LNCAP (cell line): ENCODE measurements at regions not wholly inside any gene's neighbourhood (a gene's known extent, or its start where the extent isn't known, plus 50 kb on each side); places are given as distances from the start of the nearest gene placed in this dataset.

ENCODE experiments used
- CTCF ChIP-seq: fragments of 450-650 bp; IDR thresholded peaks from 2 replicates; pipeline ENCODE4 v1.5.1; 2017; ENCODE audit warnings: mild to moderate bottlenecking

- no peak for TF ChIP-seq CTCF
These were observed 209.0 kb downstream of the CSNK1G3 start for GRCh38 chr5:123720955-123721354.

DNA sequence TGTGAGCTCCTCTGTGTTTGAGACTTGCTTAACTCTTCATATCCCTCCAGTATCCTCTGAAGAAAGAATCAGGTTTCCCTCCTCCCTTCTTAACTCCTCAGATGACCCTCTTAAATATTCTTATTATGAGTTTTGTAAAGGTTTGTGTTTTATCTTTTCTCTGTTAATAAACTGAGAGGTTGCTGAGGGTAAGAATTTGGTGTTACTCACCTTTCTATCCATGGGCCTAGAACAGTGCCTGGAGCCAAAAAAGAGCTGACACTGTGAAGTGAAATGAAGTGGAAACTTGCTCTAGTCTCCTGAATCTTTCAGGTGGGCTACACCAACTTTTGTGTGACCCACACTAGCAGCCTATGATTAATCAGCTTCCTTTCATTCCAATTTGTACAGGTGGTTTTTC, 208.4 kb downstream of the CSNK1G3 start:
- TF ChIP-seq CTCF = no peak

- no peak for TF ChIP-seq CTCF
These were observed 207.0 kb downstream of the CSNK1G3 start for GRCh38 chr5:123719004-123719403.

- no peak for TF ChIP-seq CTCF
These were observed 206.3 kb downstream of the CSNK1G3 start for GRCh38 chr5:123718238-123718637.

GRCh38 chr5:123717139-123717538, 205.2 kb downstream of the CSNK1G3 start:
- TF ChIP-seq CTCF = no peak

DNA sequence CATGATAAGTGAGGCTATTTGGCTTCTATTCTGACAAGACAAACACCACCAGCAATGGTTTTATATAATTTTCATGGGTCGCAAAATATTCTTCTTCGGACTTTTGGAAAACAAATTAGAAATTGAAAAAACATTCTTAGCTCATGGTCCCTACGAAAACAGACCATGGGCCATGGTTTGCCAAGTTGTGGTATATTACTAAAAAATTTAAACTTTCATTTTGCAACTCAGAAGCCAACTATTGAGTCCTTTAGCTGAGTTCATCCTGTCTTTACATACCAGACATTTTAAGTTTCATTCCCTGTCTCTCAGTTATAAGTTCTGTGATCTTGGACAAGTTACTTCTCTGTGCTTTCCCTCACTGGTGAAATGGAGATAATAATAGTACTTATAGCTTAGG, 198.1 kb downstream of the CSNK1G3 start:
- TF ChIP-seq CTCF = no peak

- TF ChIP-seq CTCF = no peak
These were observed 197.4 kb downstream of the CSNK1G3 start for GRCh38 chr5:123709422-123709821.

DNA sequence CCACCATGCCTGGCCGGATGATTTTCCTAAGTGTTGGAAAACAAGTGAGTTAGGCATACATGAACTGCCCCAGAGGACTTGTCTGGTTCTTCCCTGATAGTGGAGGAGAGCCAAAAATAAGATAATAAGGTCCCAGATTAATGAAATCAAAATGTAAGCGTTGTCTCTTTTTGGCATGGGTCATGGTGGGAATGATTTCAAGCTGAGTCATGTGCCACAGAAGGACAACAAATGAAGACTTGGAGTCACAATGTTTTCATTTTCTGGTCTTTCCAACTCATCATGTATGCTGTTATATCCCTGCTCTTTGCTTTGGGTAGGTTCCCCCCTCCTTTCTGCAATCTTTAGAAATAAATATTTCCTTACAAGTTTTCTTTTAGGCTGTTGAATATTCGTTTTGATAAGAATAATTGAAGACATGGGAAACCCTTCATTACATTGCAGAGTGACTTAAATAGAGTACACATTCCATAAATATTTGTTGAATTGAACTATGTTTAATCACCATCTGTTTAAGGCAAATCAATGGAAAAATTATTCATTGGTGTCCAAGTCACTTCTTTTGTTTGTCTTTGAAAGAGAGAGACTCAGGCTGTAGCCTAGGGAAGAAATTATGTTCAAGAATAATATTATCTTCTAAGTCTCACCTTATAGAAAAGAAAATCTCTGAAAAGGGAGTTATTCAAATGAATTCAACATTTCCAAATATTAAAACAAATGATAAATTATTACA, 196.3 kb downstream of the CSNK1G3 start:
- no peak for TF ChIP-seq CTCF
